ENCODE measurements at regions not wholly inside any gene's neighbourhood (a gene's known extent, or its start where the extent isn't known, plus 50 kb on each side); places are given as distances from the start of the nearest gene placed in this dataset.

DNA sequence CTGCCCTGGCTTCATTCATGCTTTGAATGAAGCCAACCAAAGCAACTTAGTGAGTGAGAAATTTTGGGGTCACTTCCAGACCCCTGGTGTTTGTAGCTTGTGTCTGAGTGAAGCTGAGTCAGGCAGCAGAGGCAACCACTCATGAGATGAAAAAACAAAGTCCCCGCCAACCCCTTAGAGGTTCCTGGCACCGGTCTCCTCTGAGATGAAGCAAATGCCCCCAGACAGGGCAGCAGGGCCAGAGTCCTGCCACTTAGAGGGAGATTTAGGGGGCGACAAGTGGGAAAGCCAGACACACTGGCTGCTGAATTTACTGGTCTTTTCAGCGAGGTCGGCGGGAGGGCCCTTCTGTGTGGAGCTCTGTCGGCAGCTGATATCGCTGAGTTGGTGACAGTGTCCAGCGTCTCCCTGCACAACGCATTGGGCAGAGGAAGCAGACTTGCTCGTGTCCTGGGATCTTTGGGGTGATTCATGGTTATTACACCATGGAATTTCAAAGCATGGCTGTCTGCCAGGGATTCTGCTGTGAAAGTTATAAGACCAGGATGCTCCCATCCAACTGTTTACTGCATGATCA is 482.6 kb downstream of the MIAT start:
- TF ChIP-seq TAF1 (IDR thresholded peaks at IDR 0.05; ENCODE audit: borderline replicate concordance, insufficient read depth, low read length) = no peak
- no peak for TF ChIP-seq POLR2AphosphoS5 (IDR thresholded peaks at IDR 0.05; ENCODE audit: low read depth, low read length)
- no peak for TF ChIP-seq SIN3A (IDR thresholded peaks at IDR 0.05; ENCODE audit: borderline replicate concordance, insufficient read depth, low read length)
- TF ChIP-seq REST (IDR thresholded peaks at IDR 0.05; ENCODE audit: insufficient read depth in 1 of 2, low read depth in 2 of 2, low read length in 2 of 2) = no peak
- TF ChIP-seq FOXP2 (optimal IDR thresholded peaks at IDR 0.05; ENCODE audit: borderline replicate concordance, extremely low read depth, extremely low read length, insufficient read depth) = no peak

- no peak for TF ChIP-seq POLR2AphosphoS5 (IDR thresholded peaks at IDR 0.05; ENCODE audit: low read depth, low read length)
- no peak for TF ChIP-seq REST (IDR thresholded peaks at IDR 0.05; ENCODE audit: insufficient read depth in 1 of 2, low read depth in 2 of 2, low read length in 2 of 2)
- TF ChIP-seq FOXP2 (optimal IDR thresholded peaks at IDR 0.05; ENCODE audit: borderline replicate concordance, extremely low read depth, extremely low read length, insufficient read depth) = no peak
- TF ChIP-seq TAF1 (IDR thresholded peaks at IDR 0.05; ENCODE audit: borderline replicate concordance, insufficient read depth, low read length) = no peak
- no peak for TF ChIP-seq SIN3A (IDR thresholded peaks at IDR 0.05; ENCODE audit: borderline replicate concordance, insufficient read depth, low read length)
Observed at GRCh38 chr22:27142286-27142685, 484.9 kb downstream of the MIAT start.

- no peak for TF ChIP-seq POLR2AphosphoS5 (IDR thresholded peaks at IDR 0.05; ENCODE audit: low read depth, low read length)
- TF ChIP-seq FOXP2 (optimal IDR thresholded peaks at IDR 0.05; ENCODE audit: borderline replicate concordance, extremely low read depth, extremely low read length, insufficient read depth) = no peak
- no peak for TF ChIP-seq TAF1 (IDR thresholded peaks at IDR 0.05; ENCODE audit: borderline replicate concordance, insufficient read depth, low read length)
- TF ChIP-seq SIN3A (IDR thresholded peaks at IDR 0.05; ENCODE audit: borderline replicate concordance, insufficient read depth, low read length) = no peak
- no peak for TF ChIP-seq REST (IDR thresholded peaks at IDR 0.05; ENCODE audit: insufficient read depth in 1 of 2, low read depth in 2 of 2, low read length in 2 of 2)
Observed at GRCh38 chr22:27144321-27144720, 486.9 kb downstream of the MIAT start.

- TF ChIP-seq REST (IDR thresholded peaks at IDR 0.05; ENCODE audit: insufficient read depth in 1 of 2, low read depth in 2 of 2, low read length in 2 of 2) = no peak
- no peak for TF ChIP-seq POLR2AphosphoS5 (IDR thresholded peaks at IDR 0.05; ENCODE audit: low read depth, low read length)
- TF ChIP-seq TAF1 (IDR thresholded peaks at IDR 0.05; ENCODE audit: borderline replicate concordance, insufficient read depth, low read length) = no peak
- TF ChIP-seq FOXP2 (optimal IDR thresholded peaks at IDR 0.05; ENCODE audit: borderline replicate concordance, extremely low read depth, extremely low read length, insufficient read depth) = no peak
- no peak for TF ChIP-seq SIN3A (IDR thresholded peaks at IDR 0.05; ENCODE audit: borderline replicate concordance, insufficient read depth, low read length)
Observed at GRCh38 chr22:27146866-27147633, 489.7 kb downstream of the MIAT start.

All from PFSK-1 (cell line).